Endothelial cell of umbilical vein (primary cell): ENCODE measurements at regions not wholly inside any gene's neighbourhood (a gene's known extent, or its start where the extent isn't known, plus 50 kb on each side); places are given as distances from the start of the nearest gene placed in this dataset.

Source experiments
- EZH2 ChIP-seq: IDR thresholded peaks from 2 replicates; pipeline ENCODE4 v1.6.1; 2012; ENCODE audit warnings: borderline replicate concordance, low read depth, mild to moderate bottlenecking, moderate library complexity, low read length, inconsistent platforms; ENCODE audit not compliant: severe bottlenecking
- GATA2 ChIP-seq: IDR thresholded peaks from 2 replicates; pipeline ENCODE4 v1.7.0; 2011; ENCODE audit warnings: low read depth, mild to moderate bottlenecking, moderate library complexity, mixed read lengths, low read length; ENCODE audit not compliant: insufficient read length, insufficient read depth
- POLR2A ChIP-seq: IDR thresholded peaks from 2 replicates; pipeline ENCODE4 v1.6.1; 2012; ENCODE audit warnings: low read depth, mild to moderate bottlenecking, control low read depth, low read length
- TF ChIP-seq, protein P1 (sequence below), 2 donors: IDR thresholded peaks; 1 replicate in 1 of 2; 2 replicates in 1 of 2; pipeline ENCODE4 v1.5.1; 2011; ENCODE audit warnings: low read length in 2 of 2, mild to moderate bottlenecking in 2 of 2, moderate library complexity in 2 of 2, control low read depth in 1 of 2, inconsistent platforms in 1 of 2, low read depth in 1 of 2; ENCODE audit not compliant: insufficient read depth in 1 of 2; ENCODE audit errors: extremely low read depth in 1 of 2

GRCh38 chr3:193874997-193875593 is 260.9 kb upstream of the HES1 start:
- TF ChIP-seq, protein P1, sequence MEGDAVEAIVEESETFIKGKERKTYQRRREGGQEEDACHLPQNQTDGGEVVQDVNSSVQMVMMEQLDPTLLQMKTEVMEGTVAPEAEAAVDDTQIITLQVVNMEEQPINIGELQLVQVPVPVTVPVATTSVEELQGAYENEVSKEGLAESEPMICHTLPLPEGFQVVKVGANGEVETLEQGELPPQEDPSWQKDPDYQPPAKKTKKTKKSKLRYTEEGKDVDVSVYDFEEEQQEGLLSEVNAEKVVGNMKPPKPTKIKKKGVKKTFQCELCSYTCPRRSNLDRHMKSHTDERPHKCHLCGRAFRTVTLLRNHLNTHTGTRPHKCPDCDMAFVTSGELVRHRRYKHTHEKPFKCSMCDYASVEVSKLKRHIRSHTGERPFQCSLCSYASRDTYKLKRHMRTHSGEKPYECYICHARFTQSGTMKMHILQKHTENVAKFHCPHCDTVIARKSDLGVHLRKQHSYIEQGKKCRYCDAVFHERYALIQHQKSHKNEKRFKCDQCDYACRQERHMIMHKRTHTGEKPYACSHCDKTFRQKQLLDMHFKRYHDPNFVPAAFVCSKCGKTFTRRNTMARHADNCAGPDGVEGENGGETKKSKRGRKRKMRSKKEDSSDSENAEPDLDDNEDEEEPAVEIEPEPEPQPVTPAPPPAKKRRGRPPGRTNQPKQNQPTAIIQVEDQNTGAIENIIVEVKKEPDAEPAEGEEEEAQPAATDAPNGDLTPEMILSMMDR (IDR thresholded peaks at IDR 0.05; ENCODE audit: extremely low read depth in 1 of 2, insufficient read depth in 1 of 2, low read depth in 1 of 2, low read length in 2 of 2), result no peak
- TF ChIP-seq POLR2A, result no peak
- TF ChIP-seq EZH2, result no peak
- TF ChIP-seq GATA2, result no peak
